GM06990 (cell line): ENCODE measurements at regions not wholly inside any gene's neighbourhood (a gene's known extent, or its start where the extent isn't known, plus 50 kb on each side); places are given as distances from the start of the nearest gene placed in this dataset.

Source experiments
- DNase-seq: peaks from one replicate; pipeline ENCODE4 v3.0.0-alpha.2; 2011; ENCODE audit not compliant: insufficient read length; ENCODE audit errors: extremely low read depth
- H3K27me3 ChIP-seq: replicated peaks from 2 replicates; pipeline ENCODE4 v1.6.0; 2011; ENCODE audit warnings: low read length; ENCODE audit not compliant: control insufficient read depth, insufficient read depth
- H3K36me3 ChIP-seq: 2 replicates; pipeline ENCODE4 v1.5.1; 2011; ENCODE audit warnings: low read length; ENCODE audit not compliant: control insufficient read depth, insufficient read depth
- H3K4me3 ChIP-seq: replicated peaks from 2 replicates; pipeline ENCODE4 v1.5.1; 2011; ENCODE audit warnings: low read depth, mild to moderate bottlenecking, control low read depth, low read length
- CTCF ChIP-seq: IDR thresholded peaks from 2 replicates; pipeline ENCODE4 v1.5.1; 2011; ENCODE audit warnings: low read length, control low read depth, mild to moderate bottlenecking, inconsistent platforms; ENCODE audit not compliant: insufficient read depth, poor library complexity, severe bottlenecking

- Histone ChIP-seq H3K36me3 (no peaks in the 10 kb centered on the region), H3K27me3 (no peaks in the 10 kb centered on the region), H3K4me3 (no peak overlapping the region)
- no peak for TF ChIP-seq CTCF
- DNase-seq: no peak
Measured at GRCh38 chr11:15326520-15326919, 211.8 kb downstream of the INSC start.

GRCh38 chr11:15327786-15328231 is 213.1 kb downstream of the INSC start:
- no peaks in the 10 kb centered on the region for H3K27me3 ChIP-seq
- H3K4me3 ChIP-seq: no peak overlapping the region
- DNase-seq: peak; percentile 5
- TF ChIP-seq CTCF: peak; percentile 76
- no peaks in the 10 kb centered on the region for H3K36me3 ChIP-seq

GRCh38 chr11:15333407-15333806 is 218.7 kb downstream of the INSC start:
- no peak for DNase-seq
- Histone ChIP-seq H3K36me3 (no peaks in the 10 kb centered on the region), H3K4me3 (no peak overlapping the region), H3K27me3 (peaks cover 2% of the 10 kb centered on the region; the same call in 1 of the 2 replicates)
- TF ChIP-seq CTCF: no peak

GRCh38 chr11:15334766-15335165 is 220.0 kb downstream of the INSC start:
- H3K36me3 ChIP-seq: no peaks in the 10 kb centered on the region
- DNase-seq: no peak
- H3K4me3 ChIP-seq: no peak overlapping the region
- no peak for TF ChIP-seq CTCF
- peaks cover 2% of the 10 kb centered on the region; the same call in 1 of the 2 replicates for H3K27me3 ChIP-seq

- DNase-seq: no peak
- no peaks in the 10 kb centered on the region for H3K36me3 ChIP-seq
- peaks cover 2% of the 10 kb centered on the region; the same call in 1 of the 2 replicates for H3K27me3 ChIP-seq
- H3K4me3 ChIP-seq: no peak overlapping the region
- TF ChIP-seq CTCF: no peak
Measured at GRCh38 chr11:15336021-15336420, 221.3 kb downstream of the INSC start.

GRCh38 chr11:15339302-15339701 is 224.6 kb downstream of the INSC start:
- TF ChIP-seq CTCF: no peak
- H3K4me3 ChIP-seq: no peak overlapping the region
- DNase-seq: no peak
- H3K27me3 ChIP-seq: peaks cover 2% of the 10 kb centered on the region; the same call in 1 of the 2 replicates
- H3K36me3 ChIP-seq: no peaks in the 10 kb centered on the region
